HG03196 (cell line): ENCODE measurements at regions not wholly inside any gene's neighbourhood (a gene's known extent, or its start where the extent isn't known, plus 50 kb on each side); places are given as distances from the start of the nearest gene placed in this dataset.
A peak's percentile ranks its signal among the peaks of the same experiment; 100 is the strongest.

ENCODE experiments used
- ATAC-seq: cut with Tn5 transposase; IDR thresholded peaks from one replicate; pipeline ENCODE4 v1.9.1; 2021; ENCODE audit not compliant: unreplicated experiment

DNA sequence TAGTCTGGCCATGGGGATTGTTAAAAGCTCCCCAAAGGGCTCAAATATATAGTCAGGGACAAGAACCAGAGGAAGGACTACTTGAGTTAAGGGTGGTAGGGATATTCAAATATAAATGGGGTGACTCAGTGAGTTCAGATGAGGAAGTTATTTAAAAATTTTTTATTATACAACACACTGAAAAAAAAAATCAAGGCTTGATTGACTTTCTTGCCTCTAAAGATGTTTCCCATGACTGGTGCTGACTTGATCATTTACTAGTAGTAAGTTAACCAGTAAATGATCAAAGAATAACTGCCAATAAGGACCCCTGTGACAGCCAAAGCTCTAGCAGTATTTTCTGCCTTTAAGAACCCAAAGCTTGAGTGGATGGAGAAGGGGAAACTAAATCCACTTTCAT is 357.6 kb upstream of the NR5A2 start:
- no peak for ATAC-seq

DNA sequence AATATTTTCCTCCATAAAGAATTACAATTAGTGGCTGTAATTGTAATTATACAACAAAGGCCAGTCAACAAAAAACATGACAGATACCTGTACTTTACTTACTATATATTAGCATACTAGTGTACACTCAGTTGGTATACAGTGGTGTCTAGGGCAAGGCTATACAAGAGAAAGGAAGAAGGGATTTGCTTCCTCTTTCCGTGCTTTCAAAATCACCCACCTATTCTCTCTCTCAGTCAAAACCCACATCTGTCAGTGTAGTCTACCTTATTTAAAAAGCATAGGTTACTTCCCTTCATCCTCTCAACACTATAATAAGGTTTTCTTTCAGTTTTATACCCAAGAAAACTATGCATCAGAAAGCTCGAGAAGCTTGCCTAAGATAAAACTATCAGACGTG is 355.8 kb upstream of the NR5A2 start:
- ATAC-seq = no peak

DNA sequence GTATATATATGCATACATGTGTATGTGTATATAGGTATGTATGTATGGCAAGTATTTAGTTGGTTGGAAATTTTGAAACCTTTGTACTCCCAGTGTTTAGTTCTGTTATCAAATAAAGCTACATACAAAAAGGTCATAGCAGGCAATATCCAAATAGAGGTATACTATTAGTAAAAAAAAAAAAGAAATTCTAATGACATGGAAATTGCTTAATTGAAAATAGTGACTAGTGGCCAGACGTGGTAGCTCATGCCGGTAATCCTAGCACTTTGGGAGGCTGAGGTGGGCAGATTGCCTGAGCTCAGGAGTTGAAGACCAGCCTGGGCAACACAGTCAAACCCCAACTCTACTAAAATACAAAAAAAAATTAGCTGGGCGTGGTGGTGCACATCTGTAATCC is 351.6 kb upstream of the NR5A2 start:
- no peak for ATAC-seq

DNA sequence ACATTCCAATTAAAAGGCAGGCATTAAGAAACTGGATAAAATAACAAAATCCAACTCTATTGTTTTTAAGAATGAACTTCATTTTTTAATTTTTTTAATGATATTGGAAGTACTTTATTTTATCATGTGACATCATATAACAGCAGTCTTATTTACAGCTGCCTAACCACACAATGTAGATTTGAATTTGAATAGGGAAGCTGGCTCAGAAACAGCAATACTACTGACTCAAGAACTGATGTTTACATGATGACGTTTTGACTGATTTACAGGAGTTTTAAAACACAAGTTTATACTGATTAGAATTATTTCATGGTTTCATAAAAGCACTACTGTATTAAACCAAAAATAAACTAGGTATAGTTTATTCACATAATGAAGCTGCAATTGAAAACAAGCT is 348.7 kb upstream of the NR5A2 start:
- ATAC-seq = no peak

DNA sequence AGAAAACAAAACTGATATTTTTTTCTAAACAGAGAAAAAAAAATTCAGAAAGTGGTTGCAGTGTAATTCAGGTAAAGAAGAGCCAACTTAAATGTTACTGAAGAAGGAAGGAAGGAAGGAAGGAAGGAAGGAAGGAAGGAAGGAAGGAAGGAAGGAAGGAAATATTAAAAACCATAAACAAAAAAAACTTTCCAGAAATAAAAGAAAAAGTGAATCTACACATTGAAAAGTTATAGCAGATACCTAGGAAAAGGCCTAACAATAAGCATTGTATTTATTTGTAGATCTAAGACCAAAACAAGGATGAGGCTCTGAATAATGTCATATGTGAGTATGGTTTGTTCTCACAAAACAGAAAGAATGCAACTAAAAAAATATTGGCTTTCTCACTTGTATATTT is 345.4 kb upstream of the NR5A2 start:
- ATAC-seq = no peak

DNA sequence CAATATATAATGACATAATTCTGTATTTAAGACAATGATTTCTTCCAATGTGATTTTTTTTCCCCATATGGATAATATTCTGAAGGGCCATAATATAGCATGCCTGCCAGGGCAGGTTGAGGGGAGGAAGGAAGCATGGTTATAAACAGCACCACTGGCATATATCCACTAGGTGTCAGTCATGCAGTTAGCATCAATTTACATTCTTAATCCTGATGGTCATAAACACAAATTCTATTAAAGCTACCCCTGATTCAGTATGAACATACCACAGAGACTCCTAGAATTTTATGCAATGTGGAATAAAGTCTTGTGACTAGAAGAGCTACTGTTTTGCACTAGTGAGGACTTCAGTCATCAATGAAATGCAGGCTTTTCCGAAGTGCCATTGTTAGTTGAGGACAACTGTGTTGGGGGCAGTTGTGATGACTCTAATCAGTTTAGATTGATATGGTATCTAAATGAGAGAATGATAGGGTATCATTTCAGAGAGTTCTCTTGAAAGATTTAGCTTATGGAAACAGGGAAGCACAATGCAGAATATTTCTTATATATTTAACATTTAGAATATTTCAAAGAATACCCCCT is 342.7 kb upstream of the NR5A2 start:
- peak; percentile 90 for ATAC-seq

DNA sequence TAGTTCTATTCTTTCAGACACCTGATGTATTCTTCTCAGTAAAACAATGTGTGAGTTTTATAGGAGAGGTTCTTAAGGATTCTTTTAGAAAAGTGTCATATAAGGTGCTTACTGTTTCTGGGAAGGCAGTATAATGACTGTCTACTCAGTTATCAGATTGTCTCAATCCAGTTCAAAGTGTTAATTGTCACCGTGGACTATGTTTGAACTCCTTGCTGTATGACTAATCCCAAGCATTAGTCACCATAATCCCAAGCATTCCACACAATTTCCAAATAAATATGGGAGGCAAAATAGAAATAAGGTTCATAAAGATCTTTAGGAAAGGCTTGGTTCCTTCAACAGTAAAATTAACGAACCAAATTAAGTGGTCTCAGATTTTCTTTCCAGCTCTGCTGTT is 342.1 kb upstream of the NR5A2 start:
- no peak for ATAC-seq

DNA sequence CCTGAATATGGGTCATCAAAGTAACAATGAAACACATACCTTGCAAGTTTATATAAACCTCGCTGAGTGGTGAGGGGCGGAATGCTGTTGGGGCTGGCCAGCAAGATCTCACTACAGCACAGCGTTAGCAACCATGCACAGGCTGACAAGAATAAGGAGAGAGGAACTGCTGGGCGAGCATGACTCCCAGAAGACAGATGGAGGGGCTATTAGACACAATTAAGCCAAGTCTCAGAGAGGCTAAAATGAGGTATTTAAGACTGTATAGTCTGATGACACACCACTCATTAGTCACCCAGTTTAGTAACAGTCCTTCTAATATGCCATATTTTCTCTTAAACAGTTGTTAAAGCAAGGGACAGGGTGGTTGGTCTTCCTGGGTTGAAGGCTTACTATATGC is 340.2 kb upstream of the NR5A2 start:
- ATAC-seq = no peak

DNA sequence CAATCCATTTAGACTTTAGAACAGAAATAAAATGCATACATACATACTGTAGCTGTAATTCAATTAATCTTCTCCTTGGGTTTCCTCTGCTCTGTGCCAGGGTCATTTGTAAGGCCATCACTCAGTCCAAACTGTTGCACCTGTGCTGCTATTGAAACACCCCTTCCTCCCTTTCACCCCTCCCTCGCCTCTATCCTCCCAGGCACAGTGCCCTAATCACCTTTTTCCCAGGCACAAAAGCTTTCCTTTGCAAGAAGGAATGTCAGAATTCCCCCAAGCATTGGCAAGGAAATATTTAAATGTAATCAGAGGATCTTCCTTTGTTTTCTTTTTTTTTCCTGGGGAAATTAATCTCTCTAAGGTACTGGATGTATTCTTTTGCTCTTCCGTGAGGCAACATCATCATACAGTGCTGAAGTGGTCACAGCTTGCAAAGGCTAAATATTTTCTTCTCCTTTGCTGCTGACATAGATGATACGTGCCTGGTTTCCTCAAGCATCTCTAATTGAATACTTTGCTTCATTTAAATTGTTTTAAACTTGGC is 339.3 kb upstream of the NR5A2 start:
- no peak for ATAC-seq

DNA sequence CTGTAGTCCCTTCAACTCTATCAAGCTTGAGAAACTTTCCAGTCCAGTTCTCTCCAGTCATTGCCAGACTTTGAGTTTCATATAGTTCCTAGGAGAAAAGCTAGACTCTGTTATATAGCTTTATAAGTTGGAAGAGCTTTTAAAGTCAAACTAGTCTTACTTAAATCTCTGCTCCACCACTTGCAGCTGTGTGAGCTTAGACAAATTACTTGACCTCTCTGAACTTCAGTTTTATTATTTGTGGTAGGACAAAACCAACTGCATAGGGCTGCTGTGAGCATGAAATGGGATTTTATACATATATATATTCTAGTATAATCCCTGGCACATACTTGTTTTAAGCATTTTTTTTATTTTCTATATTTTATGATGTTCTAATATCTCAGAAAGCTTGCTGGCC is 338.7 kb upstream of the NR5A2 start:
- no peak for ATAC-seq

DNA sequence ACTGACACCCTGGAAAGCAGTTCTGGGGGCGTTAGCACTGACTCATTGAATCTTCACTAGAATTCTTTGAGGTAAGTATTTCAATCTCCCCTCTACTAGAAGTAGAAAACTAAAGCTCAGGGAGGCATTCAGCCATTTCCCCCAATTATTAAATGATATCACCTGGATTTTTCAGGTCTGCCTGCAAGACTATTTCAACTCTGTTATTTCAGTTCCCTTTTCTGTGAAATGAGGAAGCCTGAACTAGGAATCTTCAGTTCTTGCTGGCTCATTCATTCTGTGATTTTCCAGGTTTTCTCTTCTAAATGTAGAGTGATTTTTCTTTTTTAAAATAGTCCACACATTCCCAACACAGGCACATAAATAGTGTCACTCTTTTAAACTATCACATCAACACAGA is 337.0 kb upstream of the NR5A2 start:
- no peak for ATAC-seq

DNA sequence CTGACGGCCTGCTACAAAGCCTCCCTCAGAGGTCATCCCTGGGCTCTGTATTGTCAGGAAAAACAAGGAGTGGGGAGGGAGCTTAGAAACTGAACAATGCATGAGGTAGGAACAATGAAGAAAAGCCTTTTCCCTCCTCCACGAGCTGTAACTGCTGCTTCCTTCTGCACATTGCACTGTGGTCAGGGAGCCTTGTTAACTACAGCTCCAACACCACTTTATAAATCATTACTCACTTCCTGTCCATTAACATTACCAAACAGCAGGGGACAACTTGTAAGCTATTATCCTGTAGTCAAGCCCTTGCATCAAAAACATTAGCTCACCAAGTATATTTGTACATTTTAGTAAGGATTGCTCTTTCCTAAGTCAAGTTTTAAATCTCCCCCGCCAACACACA is 336.0 kb upstream of the NR5A2 start:
- no peak for ATAC-seq

DNA sequence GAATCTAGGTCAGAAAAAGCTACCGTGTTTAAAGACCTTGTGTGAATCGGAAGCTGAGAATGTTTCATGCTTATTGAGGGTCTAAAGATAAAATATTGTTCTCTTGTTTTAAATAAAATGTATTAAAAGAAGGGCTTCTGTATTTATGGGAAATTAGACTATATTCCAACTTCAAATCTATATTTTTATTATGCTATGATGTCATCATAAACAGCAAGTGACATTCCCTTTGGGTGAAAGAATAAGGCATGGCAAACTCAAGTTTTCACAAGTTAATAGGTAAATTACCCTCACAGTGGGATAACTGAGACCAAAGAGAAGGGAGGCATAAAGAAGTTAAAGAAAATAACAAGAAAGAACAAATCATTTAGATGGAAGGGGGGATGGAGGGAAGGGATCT is 333.8 kb upstream of the NR5A2 start:
- no peak for ATAC-seq

DNA sequence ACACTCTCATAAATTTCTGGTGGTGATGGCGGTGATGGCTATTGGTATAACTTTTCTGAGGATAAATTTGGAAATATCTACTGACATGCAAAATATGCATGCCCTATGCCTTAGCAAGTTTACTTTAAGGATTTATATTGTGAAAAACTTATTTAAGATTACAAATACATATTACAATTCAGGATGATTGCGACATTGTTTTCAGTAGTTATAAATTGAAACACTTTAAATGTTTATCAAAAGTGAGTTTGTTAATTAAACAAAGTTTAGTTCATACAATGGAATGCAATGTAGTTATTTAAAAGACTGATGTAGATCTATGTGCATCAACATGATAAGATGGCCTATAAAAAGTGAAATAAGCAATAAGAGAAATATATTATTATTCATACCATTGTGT is 331.3 kb upstream of the NR5A2 start:
- ATAC-seq = no peak

DNA sequence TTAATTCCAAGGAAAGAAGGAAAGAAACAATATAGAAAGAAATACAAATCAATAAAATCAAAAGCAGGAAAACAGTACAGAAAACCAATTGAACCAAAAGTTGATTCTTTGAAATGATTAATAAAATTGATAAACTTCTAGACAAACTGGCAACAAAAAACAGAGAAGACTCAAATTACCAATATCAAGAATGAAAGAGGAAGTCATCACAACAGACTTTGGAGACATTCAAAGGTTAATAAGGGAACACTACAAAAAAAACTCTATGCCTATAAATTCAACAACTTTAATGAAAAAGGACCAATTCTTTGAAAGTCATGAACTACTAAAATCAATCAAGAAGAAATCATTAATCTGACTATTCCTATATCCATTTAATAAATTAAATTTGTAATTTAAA is 329.3 kb upstream of the NR5A2 start:
- ATAC-seq = no peak

DNA sequence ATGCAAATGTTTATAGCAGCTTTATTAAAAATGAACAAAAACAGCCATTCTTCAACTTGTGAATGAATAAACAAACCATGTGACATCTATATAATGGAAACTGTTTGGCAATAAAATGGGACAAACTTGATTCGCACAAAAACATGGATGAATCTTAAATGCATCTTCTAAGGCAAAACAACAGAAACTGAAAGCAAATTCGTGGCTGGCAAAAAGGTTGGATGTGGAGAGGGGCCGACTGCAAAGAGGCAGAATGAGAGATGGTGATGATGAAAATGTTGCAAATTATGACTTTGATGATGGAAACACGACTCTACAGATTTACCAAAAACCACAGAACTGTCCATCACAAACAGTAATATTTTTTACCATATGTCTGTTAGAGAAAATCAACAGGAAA is 327.0 kb upstream of the NR5A2 start:
- ATAC-seq = no peak

DNA sequence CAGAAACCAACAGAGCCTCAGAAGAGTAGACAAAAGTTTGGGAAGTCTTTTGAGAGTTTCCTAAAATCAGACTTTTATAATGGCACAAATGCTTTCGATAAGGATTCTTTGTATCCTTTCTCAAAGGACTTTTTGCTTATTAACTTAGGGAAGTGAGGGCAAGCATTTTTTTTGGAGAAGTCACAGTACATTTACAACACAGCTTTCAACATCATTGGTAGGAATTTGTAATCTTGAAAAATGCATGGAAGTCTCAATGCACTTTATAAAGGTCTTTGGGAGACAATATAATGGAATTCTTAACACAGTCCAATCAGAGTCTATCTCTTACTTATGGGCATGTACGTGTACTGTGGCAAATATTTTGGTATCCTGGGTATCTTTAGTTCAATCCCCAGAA is 325.8 kb upstream of the NR5A2 start:
- no peak for ATAC-seq

DNA sequence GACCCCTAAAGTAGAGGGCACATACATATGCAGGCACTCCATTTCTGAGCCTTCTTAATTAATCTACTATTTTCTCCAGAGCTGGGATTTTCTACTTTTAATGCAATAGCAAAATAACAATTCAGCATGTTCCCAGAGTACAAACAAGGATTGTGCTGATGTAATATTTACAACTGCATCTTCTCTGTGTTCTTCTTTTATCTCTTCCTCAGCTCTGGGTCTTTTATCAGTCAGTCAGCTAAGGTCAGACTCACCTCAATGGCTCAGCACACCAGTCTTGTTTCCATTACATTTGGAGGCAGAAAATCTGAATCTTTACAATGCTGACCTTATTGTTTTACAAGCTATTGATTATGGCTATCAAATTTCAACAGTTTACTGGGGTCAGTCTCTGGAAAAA is 323.3 kb upstream of the NR5A2 start:
- no peak for ATAC-seq

DNA sequence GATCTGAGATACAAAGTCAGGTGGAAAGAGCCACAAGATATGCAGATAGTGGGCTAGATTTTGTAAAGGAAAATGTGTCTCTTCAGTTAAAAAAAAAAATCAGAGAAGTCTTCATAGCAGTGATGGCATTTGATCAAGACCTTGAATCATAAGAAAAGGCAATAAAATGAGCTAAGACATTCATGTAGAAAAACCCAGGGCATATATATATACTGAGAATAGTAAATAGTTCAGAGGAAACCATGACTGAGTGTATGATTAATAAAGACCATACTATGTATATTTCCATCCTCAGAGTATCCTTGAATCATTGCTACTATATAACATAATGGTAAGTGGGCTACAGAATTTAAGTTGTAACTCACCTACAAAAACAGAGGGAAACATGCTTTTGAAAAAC is 321.7 kb upstream of the NR5A2 start:
- no peak for ATAC-seq

DNA sequence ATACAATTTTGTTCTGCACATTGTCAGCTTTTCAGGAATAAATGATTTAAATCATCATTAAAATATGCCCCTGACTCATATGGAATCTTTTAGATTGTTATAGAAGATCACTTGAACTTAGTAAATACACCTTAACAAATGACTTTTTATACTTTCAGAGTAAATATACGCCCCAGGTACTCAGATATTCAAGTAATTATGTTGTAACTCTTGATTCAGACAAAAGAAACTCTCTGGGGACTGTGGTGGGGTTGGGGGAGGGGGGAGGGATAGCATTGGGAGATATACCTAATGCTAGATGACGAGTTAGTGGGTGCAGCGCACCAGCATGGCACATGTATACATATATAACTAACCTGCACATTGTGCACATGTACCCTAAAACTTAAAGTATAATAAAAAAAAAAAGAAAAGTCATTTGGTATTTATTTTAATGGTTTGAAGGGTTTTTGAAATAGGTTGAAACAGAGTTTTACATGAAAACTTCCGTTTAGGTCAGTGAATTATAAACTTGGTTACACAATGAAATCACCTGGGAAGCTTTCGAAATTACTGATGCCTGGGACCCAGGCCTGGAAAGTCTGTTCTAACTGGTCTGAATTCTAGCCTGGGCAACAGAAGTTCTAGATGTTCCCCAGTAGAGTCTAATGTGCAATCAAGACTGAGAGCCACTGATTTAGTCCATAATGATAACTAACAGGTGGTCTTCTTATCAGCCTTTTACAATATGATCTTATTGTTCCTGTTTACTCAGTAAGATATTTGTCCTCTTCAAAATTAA is 320.5 kb upstream of the NR5A2 start:
- ATAC-seq = no peak

DNA sequence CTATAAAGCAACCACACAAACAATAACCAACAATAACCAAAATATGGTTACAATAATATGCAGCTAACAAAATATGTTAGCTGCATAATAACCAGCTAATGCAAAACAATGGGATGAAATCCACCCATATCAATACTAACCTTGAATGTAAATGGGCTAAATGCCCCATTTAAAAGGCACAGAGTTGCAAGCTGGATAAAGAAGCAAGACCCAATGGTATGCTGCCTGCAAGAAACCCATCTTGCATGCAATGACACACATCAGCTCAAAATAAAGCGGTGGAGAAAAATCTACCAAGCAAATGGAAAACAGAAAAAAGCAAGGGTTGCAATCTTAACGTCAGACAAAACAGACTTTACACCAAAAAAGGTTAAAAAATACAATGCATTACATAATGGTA is 316.5 kb upstream of the NR5A2 start:
- no peak for ATAC-seq

DNA sequence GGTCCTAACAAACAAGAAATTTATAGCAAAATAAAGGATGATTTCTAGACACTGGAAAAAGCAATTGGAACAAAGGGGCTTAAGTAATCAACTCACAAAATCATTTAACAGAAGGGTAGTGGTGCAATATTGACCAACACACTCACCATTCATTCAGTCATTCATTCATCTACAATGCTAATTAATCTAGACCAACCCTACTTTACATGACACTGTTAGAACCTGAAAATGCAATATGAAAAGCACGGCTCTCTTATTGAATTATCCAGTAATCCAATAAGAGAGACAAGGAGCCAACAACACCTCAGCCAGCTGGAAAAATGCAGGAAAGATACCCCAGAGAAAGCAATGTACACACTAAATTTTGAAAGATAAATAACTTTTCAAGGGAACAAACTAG is 310.8 kb upstream of the NR5A2 start:
- no peak for ATAC-seq
